Skeletal muscle tissue (tissue), 3 donors: ENCODE measurements at regions not wholly inside any gene's neighbourhood (a gene's known extent, or its start where the extent isn't known, plus 50 kb on each side); places are given as distances from the start of the nearest gene placed in this dataset.
"Not testable (repeated sequence)": the region's sequence is repeated elsewhere in the genome, so short reads cannot be mapped to it uniquely, and the experiment has no call there.

ENCODE experiments used
- H3K27ac ChIP-seq: one replicate; pipeline ENCODE4 v1.7.0; 2013; ENCODE audit warnings: mild to moderate bottlenecking, low read depth, low read length, inconsistent platforms
- H3K27me3 ChIP-seq, 3 donors: one replicate each; pipeline ENCODE4 v1.7.0; 2013; ENCODE audit warnings: low read length in 3 of 3; ENCODE audit not compliant: control insufficient read depth in 3 of 3, insufficient read depth in 3 of 3
- H3K36me3 ChIP-seq, 3 donors: one replicate each; pipeline ENCODE4 v1.7.0; 2013; ENCODE audit warnings: low read length in 3 of 3; ENCODE audit not compliant: control insufficient read depth in 3 of 3, insufficient read depth in 3 of 3
- H3K4me1 ChIP-seq, 3 donors: one replicate each; pipeline ENCODE4 v1.7.0; 2013; ENCODE audit warnings: low read length in 3 of 3, mild to moderate bottlenecking in 3 of 3; ENCODE audit not compliant: control insufficient read depth in 3 of 3, insufficient read depth in 3 of 3
- H3K4me3 ChIP-seq, 3 donors: one replicate each; pipeline ENCODE4 v1.7.0; 2013; ENCODE audit warnings: low read length in 3 of 3
- H3K9ac ChIP-seq, 3 donors: one replicate each; pipeline ENCODE4 v1.7.0; 2013; ENCODE audit warnings: low read length in 3 of 3, mild to moderate bottlenecking in 3 of 3, moderate library complexity in 2 of 3, low read depth in 1 of 3
- H3K9me3 ChIP-seq, 3 donors: one replicate each; pipeline ENCODE4 v1.7.0; 2013; ENCODE audit warnings: low read length in 3 of 3; ENCODE audit not compliant: control insufficient read depth in 3 of 3
- donor health status: Osteomylitis.

GRCh38 chr7:124155432-124156022, 122.7 kb upstream of the TMEM229A start:
- H3K9ac ChIP-seq, result no peak overlapping the region
- no peaks in the 10 kb centered on the region for H3K4me1 ChIP-seq
- H3K27me3 ChIP-seq, result no peaks in the 10 kb centered on the region
- H3K4me3 ChIP-seq, result no peak overlapping the region
- H3K9me3 ChIP-seq, result no peaks in the 10 kb centered on the region
- H3K27ac ChIP-seq, result no peak overlapping the region
- no peaks in the 10 kb centered on the region for H3K36me3 ChIP-seq

- H3K9ac ChIP-seq, result no peak overlapping the region
These were observed 120.2 kb upstream of the TMEM229A start for GRCh38 chr7:124152859-124153692.

GRCh38 chr7:124137664-124138063, 104.8 kb upstream of the TMEM229A start:
- Histone ChIP-seq H3K27ac (no peak overlapping the region), H3K4me3 (no peak overlapping the region), H3K9ac (no peak overlapping the region), H3K27me3 (no peaks in the 10 kb centered on the region), H3K36me3 (no peaks in the 10 kb centered on the region), H3K4me1 (no peaks in the 10 kb centered on the region), H3K9me3 (peaks cover 0 to 3% (median 0%) of the 10 kb centered on the region in 3 donors)

More at GRCh38 chr7:124152859-124153692, 120.2 kb upstream of the TMEM229A start:
- no peaks in the 10 kb centered on the region for H3K9me3 ChIP-seq
- H3K4me1 ChIP-seq, result no peaks in the 10 kb centered on the region
- no peaks in the 10 kb centered on the region for H3K36me3 ChIP-seq
- H3K27me3 ChIP-seq, result no peaks in the 10 kb centered on the region
- H3K27ac ChIP-seq, result no peak overlapping the region
- no peak overlapping the region for H3K4me3 ChIP-seq

GRCh38 chr7:124124201-124124600, 91.3 kb upstream of the TMEM229A start:
- H3K36me3 ChIP-seq, result no peaks in the 10 kb centered on the region
- no peaks in the 10 kb centered on the region for H3K4me1 ChIP-seq
- H3K9me3 ChIP-seq, result no peaks in the 10 kb centered on the region
- no peaks in the 10 kb centered on the region for H3K27me3 ChIP-seq
- H3K9ac ChIP-seq, result no peak overlapping the region
- H3K4me3 ChIP-seq, result no peak overlapping the region
- H3K27ac ChIP-seq, result no peak overlapping the region

- no peak overlapping the region for H3K9ac ChIP-seq
- no peaks in the 10 kb centered on the region for H3K27me3 ChIP-seq
- H3K27ac ChIP-seq, result no peak overlapping the region
- no peaks in the 10 kb centered on the region for H3K36me3 ChIP-seq
- no peaks in the 10 kb centered on the region for H3K4me1 ChIP-seq
- no peaks in the 10 kb centered on the region for H3K9me3 ChIP-seq
- no peak overlapping the region for H3K4me3 ChIP-seq
These were observed 88.0 kb upstream of the TMEM229A start for GRCh38 chr7:124120911-124121310.

GRCh38 chr7:124113045-124113444, 80.2 kb upstream of the TMEM229A start:
- peaks cover 0 to 2% (median 0%) of the 10 kb centered on the region in 3 donors for H3K9me3 ChIP-seq
- H3K4me3 ChIP-seq, result no peak overlapping the region
- H3K9ac ChIP-seq, result no peak overlapping the region
- H3K27me3 ChIP-seq, result no peaks in the 10 kb centered on the region
- H3K4me1 ChIP-seq, result no peaks in the 10 kb centered on the region
- no peak overlapping the region for H3K27ac ChIP-seq
- no peaks in the 10 kb centered on the region for H3K36me3 ChIP-seq

GRCh38 chr7:124106575-124106974, 73.7 kb upstream of the TMEM229A start:
- Histone ChIP-seq H3K27me3 (no peaks in the 10 kb centered on the region), H3K4me1 (no peaks in the 10 kb centered on the region), H3K9ac (no peak overlapping the region), H3K4me3 (no peak overlapping the region), H3K27ac (no peak overlapping the region), H3K9me3 (no peaks in the 10 kb centered on the region), H3K36me3 (no peaks in the 10 kb centered on the region)

- no peaks in the 10 kb centered on the region for H3K27me3 ChIP-seq
- no peak overlapping the region for H3K9ac ChIP-seq
- H3K36me3 ChIP-seq, result no peaks in the 10 kb centered on the region
- no peak overlapping the region for H3K27ac ChIP-seq
- no peaks in the 10 kb centered on the region for H3K9me3 ChIP-seq
- no peaks in the 10 kb centered on the region for H3K4me1 ChIP-seq
- H3K4me3 ChIP-seq, result no peak overlapping the region
These were observed 68.4 kb upstream of the TMEM229A start for GRCh38 chr7:124101173-124101768.

- H3K4me3 ChIP-seq, result no peak overlapping the region
These were observed 67.3 kb upstream of the TMEM229A start for GRCh38 chr7:124100190-124100589.

GRCh38 chr7:124099585-124099984, 66.7 kb upstream of the TMEM229A start:
- not testable (repeated sequence) for H3K27ac ChIP-seq, H3K4me3 ChIP-seq, H3K9ac ChIP-seq, H3K36me3 ChIP-seq, H3K27me3 ChIP-seq, H3K9me3 ChIP-seq, H3K4me1 ChIP-seq

More at GRCh38 chr7:124100190-124100589, 67.3 kb upstream of the TMEM229A start:
- no peaks in the 10 kb centered on the region for H3K27me3 ChIP-seq
- H3K27ac ChIP-seq, result no peak overlapping the region
- H3K4me1 ChIP-seq, result no peaks in the 10 kb centered on the region
- H3K36me3 ChIP-seq, result no peaks in the 10 kb centered on the region
- H3K9me3 ChIP-seq, result no peaks in the 10 kb centered on the region
- no peak overlapping the region for H3K9ac ChIP-seq
